OCI-LY7 (cell line): ENCODE measurements at regions not wholly inside any gene's neighbourhood (a gene's known extent, or its start where the extent isn't known, plus 50 kb on each side); places are given as distances from the start of the nearest gene placed in this dataset.

Source experiments
- EZH2phosphoT487 ChIP-seq: fragments of 200-600 bp; sonication (generic); IDR thresholded peaks from 2 replicates; pipeline ENCODE4 v1.6.1; 2018; ENCODE audit warnings: low read depth, borderline replicate concordance, mild to moderate bottlenecking, mixed run types, antibody characterized with exemption, low read length, moderate library complexity, mixed read lengths
- TF ChIP-seq, protein P1 (sequence below): fragments of 200-600 bp; sonication (generic); conservative IDR thresholded peaks from 2 replicates; pipeline ENCODE4 v1.5.1; 2014; ENCODE audit warnings: mild to moderate bottlenecking, antibody characterized with exemption, low read length, moderate library complexity, mixed read lengths

DNA sequence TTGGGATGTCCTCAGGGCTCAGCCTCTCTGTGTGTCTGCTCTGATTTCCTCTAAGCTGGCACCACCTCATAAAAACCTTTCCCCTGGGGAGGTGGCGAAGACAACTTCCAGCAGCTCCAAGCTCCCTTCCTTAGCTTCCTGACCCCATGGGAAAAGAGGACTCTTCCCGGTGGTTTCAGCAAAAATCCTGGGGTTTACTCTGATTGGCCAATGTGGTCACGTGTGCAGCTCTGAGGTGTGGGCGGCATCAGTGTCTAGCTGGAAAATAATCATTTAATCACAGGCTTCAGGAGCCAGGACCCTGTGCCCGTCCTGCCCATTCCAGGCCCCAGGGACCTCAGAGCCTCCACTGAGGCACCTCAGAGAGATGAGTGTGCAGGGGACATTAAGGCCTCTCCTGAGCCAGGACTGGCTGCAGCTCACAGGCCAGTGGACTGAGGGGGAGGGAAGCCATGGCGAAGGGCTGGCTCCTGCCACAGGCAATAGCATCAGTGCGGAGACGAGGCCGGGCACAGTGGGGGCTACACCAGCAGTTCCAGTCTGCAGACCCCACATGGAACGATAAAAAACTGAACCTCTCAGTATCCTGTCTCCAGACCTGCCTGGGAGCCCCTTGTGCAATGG lies 104.1 kb downstream of the TPRA1 start:
- TF ChIP-seq, protein P1, sequence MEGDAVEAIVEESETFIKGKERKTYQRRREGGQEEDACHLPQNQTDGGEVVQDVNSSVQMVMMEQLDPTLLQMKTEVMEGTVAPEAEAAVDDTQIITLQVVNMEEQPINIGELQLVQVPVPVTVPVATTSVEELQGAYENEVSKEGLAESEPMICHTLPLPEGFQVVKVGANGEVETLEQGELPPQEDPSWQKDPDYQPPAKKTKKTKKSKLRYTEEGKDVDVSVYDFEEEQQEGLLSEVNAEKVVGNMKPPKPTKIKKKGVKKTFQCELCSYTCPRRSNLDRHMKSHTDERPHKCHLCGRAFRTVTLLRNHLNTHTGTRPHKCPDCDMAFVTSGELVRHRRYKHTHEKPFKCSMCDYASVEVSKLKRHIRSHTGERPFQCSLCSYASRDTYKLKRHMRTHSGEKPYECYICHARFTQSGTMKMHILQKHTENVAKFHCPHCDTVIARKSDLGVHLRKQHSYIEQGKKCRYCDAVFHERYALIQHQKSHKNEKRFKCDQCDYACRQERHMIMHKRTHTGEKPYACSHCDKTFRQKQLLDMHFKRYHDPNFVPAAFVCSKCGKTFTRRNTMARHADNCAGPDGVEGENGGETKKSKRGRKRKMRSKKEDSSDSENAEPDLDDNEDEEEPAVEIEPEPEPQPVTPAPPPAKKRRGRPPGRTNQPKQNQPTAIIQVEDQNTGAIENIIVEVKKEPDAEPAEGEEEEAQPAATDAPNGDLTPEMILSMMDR: no peak
- no peak for TF ChIP-seq EZH2phosphoT487
